ENCODE measurements at regions not wholly inside any gene's neighbourhood (a gene's known extent, or its start where the extent isn't known, plus 50 kb on each side); places are given as distances from the start of the nearest gene placed in this dataset.

DNA sequence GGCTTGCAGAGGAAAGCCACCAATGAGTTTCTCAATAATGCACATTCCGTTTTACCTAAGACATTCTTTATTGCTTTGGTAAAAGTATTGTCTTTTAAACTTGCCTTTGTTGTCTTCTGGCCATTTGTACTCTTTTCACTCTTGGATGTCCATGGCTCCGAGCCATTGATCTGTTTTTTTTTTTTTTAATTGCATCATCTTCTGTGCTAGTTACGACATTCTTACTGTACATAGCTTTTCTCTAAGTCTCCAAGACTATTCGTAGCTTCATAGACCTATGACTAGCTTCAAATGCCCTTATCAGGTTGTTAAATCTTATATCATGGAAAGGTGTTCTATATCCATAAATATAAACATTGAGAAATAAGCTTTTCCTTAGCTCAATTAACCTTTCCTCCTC is 1522.6 kb downstream of the FAM181B start:
- intact Hi-C loops (cut with micrococcal nuclease; ENCODE audit: unreplicated experiment) (no loop called here), in situ Hi-C loops (cut with HindIII; ENCODE audit: low pct_unique_long_range_greater_than_20kb, low sequenced_read_pairs) (no loop called here)
- H3K27me3 ChIP-seq (ENCODE audit: control insufficient read depth, insufficient read depth, low read length): no peaks in the 10 kb centered on the region
- ChIA-PET POLR2A (no interaction called here), CTCF (no interaction called here)
- H3K4me1 ChIP-seq (ENCODE audit: control insufficient read depth, insufficient read depth, low read length): no peaks in the 10 kb centered on the region
- no peaks in the 10 kb centered on the region for H3K9me3 ChIP-seq (ENCODE audit: control insufficient read depth, insufficient read depth, low read depth, low read length)
- no peak for TF ChIP-seq SIN3A (IDR thresholded peaks at IDR 0.05; ENCODE audit: borderline replicate concordance, insufficient read depth, low read depth, low read length)
- no peak for DNase-seq (ENCODE audit: low read depth, low spot score)
- H3K4me3 ChIP-seq (ENCODE audit: low read depth in 2 of 2, low read length in 2 of 2): no peak overlapping the region
- H3K27ac ChIP-seq (ENCODE audit: low read length): no peak overlapping the region
- no TSS peak for BruUV-seq (replicated peaks)
- no peak for ATAC-seq
- H3K36me3 ChIP-seq (ENCODE audit: control insufficient read depth, insufficient read depth, low read length): no peaks in the 10 kb centered on the region

- H3K36me3 ChIP-seq (ENCODE audit: control insufficient read depth, insufficient read depth, low read length): no peaks in the 10 kb centered on the region
- H3K4me3 ChIP-seq (ENCODE audit: low read depth in 2 of 2, low read length in 2 of 2): no peak overlapping the region
- ATAC-seq (no peak), DNase-seq (ENCODE audit: low read depth, low spot score) (no peak)
- no peaks in the 10 kb centered on the region for H3K27me3 ChIP-seq (ENCODE audit: control insufficient read depth, insufficient read depth, low read length)
- ChIA-PET POLR2A (no interaction called here), CTCF (no interaction called here)
- H3K9me3 ChIP-seq (ENCODE audit: control insufficient read depth, insufficient read depth, low read depth, low read length): no peaks in the 10 kb centered on the region
- intact Hi-C loops (cut with micrococcal nuclease; ENCODE audit: unreplicated experiment): no loop called here
- no peaks in the 10 kb centered on the region for H3K4me1 ChIP-seq (ENCODE audit: control insufficient read depth, insufficient read depth, low read length)
- in situ Hi-C loops (cut with HindIII; ENCODE audit: low pct_unique_long_range_greater_than_20kb, low sequenced_read_pairs): no loop called here
- no TSS peak for BruUV-seq (replicated peaks)
- H3K27ac ChIP-seq (ENCODE audit: low read length): no peak overlapping the region
- TF ChIP-seq SIN3A (IDR thresholded peaks at IDR 0.05; ENCODE audit: borderline replicate concordance, insufficient read depth, low read depth, low read length) (no peak), TCF7L2 (IDR thresholded peaks at IDR 0.05; ENCODE audit: low read depth, low read length) (no peak), REST (IDR thresholded peaks at IDR 0.05; ENCODE audit: insufficient read depth in 1 of 2, low read depth in 2 of 2, low read length in 1 of 2) (no peak), POLR2AphosphoS5 (IDR thresholded peaks at IDR 0.05; ENCODE audit: low read depth, low read length) (no peak)
- TF ChIP-seq, protein P1, sequence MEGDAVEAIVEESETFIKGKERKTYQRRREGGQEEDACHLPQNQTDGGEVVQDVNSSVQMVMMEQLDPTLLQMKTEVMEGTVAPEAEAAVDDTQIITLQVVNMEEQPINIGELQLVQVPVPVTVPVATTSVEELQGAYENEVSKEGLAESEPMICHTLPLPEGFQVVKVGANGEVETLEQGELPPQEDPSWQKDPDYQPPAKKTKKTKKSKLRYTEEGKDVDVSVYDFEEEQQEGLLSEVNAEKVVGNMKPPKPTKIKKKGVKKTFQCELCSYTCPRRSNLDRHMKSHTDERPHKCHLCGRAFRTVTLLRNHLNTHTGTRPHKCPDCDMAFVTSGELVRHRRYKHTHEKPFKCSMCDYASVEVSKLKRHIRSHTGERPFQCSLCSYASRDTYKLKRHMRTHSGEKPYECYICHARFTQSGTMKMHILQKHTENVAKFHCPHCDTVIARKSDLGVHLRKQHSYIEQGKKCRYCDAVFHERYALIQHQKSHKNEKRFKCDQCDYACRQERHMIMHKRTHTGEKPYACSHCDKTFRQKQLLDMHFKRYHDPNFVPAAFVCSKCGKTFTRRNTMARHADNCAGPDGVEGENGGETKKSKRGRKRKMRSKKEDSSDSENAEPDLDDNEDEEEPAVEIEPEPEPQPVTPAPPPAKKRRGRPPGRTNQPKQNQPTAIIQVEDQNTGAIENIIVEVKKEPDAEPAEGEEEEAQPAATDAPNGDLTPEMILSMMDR (IDR thresholded peaks at IDR 0.05): no peak
These were observed 1526.1 kb downstream of the FAM181B start for GRCh38 chr11:81207421-81208054.

DNA sequence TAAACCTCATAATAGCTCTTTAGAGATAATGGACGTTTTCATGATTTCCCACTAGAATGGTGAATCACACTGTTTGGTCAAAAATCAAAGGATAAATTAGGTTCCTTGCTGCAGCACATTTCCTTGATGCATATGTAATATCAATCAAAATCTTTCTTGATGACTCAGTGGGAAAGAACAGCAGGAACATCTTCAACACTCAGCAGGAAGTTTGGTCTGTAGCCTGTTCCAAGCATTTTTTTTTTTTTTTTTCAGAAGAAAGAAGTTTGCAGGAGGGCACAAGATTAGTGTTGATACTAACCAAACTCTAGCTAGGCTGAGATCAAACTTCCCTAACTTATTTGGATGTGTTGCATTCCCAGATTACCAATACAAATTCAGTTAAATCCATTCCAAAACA is 1529.8 kb downstream of the FAM181B start:
- BruUV-seq (replicated peaks): no TSS peak
- no peak for DNase-seq (ENCODE audit: low read depth, low spot score)

More for the DNA sequence above, 1529.8 kb downstream of the FAM181B start:
- ChIA-PET CTCF (no interaction called here), POLR2A (no interaction called here)
- H3K4me3 ChIP-seq (ENCODE audit: low read depth in 2 of 2, low read length in 2 of 2): no peak overlapping the region
- no peaks in the 10 kb centered on the region for H3K36me3 ChIP-seq (ENCODE audit: control insufficient read depth, insufficient read depth, low read length)
- ATAC-seq: no peak
- in situ Hi-C loops (cut with HindIII; ENCODE audit: low pct_unique_long_range_greater_than_20kb, low sequenced_read_pairs) (no loop called here), intact Hi-C loops (cut with micrococcal nuclease; ENCODE audit: unreplicated experiment) (no loop called here)
- no peaks in the 10 kb centered on the region for H3K27me3 ChIP-seq (ENCODE audit: control insufficient read depth, insufficient read depth, low read length)
- TF ChIP-seq, protein P1 (IDR thresholded peaks at IDR 0.05): no peak
- H3K27ac ChIP-seq (ENCODE audit: low read length): no peak overlapping the region
- no peaks in the 10 kb centered on the region for H3K9me3 ChIP-seq (ENCODE audit: control insufficient read depth, insufficient read depth, low read depth, low read length)
- H3K4me1 ChIP-seq (ENCODE audit: control insufficient read depth, insufficient read depth, low read length): no peaks in the 10 kb centered on the region

All from Panc1 (cell line).